HFFc6 (cell line): ENCODE measurements at regions not wholly inside any gene's neighbourhood (a gene's known extent, or its start where the extent isn't known, plus 50 kb on each side); places are given as distances from the start of the nearest gene placed in this dataset.

ENCODE experiments used
- DNase-seq: peaks from one replicate; pipeline ENCODE4 v3.0.0-alpha.2; 2018
- H3K27ac Mint-ChIP-seq: 2 replicates; pipeline ENCODE4 v1.8.0; 2020; ENCODE audit warnings: mild to moderate bottlenecking, mixed read lengths
- H3K27me3 Mint-ChIP-seq: 2 replicates; pipeline ENCODE4 v1.8.0; 2021; ENCODE audit warnings: mild to moderate bottlenecking, moderate library complexity, mixed read lengths; ENCODE audit not compliant: insufficient read depth
- H3K36me3 Mint-ChIP-seq: 2 replicates; pipeline ENCODE4 v1.8.0; 2021; ENCODE audit warnings: low read depth, mixed read lengths
- H3K4me1 Mint-ChIP-seq: 2 replicates; pipeline ENCODE4 v1.8.0; 2020; ENCODE audit warnings: low read depth, mixed read lengths
- H3K4me3 Mint-ChIP-seq: 2 replicates; pipeline ENCODE4 v1.8.0; 2020; ENCODE audit warnings: mild to moderate bottlenecking, moderate library complexity, mixed read lengths
- H3K9me3 Mint-ChIP-seq: 2 replicates; pipeline ENCODE4 v1.8.0; 2020; ENCODE audit warnings: mild to moderate bottlenecking, mixed read lengths
- CTCF ChIP-seq: fragments of 200-600 bp; sonication (generic); IDR thresholded peaks from 2 replicates; pipeline ENCODE4 v1.5.0; 2021; ENCODE audit warnings: antibody characterized with exemption, mild to moderate bottlenecking

GRCh38 chr6:159608961-159609651 is 83.9 kb downstream of the SOD2 start:
- DNase-seq, result peak; percentile 51
- no peak overlapping the region for H3K4me3 Mint-ChIP-seq
- no peaks in the 10 kb centered on the region for H3K36me3 Mint-ChIP-seq
- no peaks in the 10 kb centered on the region for H3K4me1 Mint-ChIP-seq
- H3K27me3 Mint-ChIP-seq, result peaks cover 4% of the 10 kb centered on the region; the same call in 1 of the 2 replicates
- H3K9me3 Mint-ChIP-seq, result no peaks in the 10 kb centered on the region
- peak; percentile 74 for TF ChIP-seq CTCF
- no peak overlapping the region for H3K27ac Mint-ChIP-seq

- TF ChIP-seq CTCF, result no peak
- DNase-seq, result peak; percentile 5
- Mint-ChIP-seq H3K27ac (no peak overlapping the region), H3K27me3 (peaks cover 9% of the 10 kb centered on the region), H3K4me1 (no peaks in the 10 kb centered on the region), H3K4me3 (no peak overlapping the region), H3K9me3 (no peaks in the 10 kb centered on the region), H3K36me3 (no peaks in the 10 kb centered on the region)
Measured at GRCh38 chr6:159606786-159607185, 86.3 kb downstream of the SOD2 start.

GRCh38 chr6:159604443-159604956 is 88.5 kb downstream of the SOD2 start:
- Mint-ChIP-seq H3K4me3 (no peak overlapping the region), H3K27me3 (peaks cover 17% of the 10 kb centered on the region), H3K27ac (no peak overlapping the region), H3K36me3 (no peaks in the 10 kb centered on the region), H3K4me1 (no peaks in the 10 kb centered on the region), H3K9me3 (no peaks in the 10 kb centered on the region)
- no peak for DNase-seq
- TF ChIP-seq CTCF, result no peak

GRCh38 chr6:159602431-159603041 is 90.5 kb downstream of the SOD2 start:
- Mint-ChIP-seq H3K4me1 (no peaks in the 10 kb centered on the region), H3K27ac (no peak overlapping the region), H3K4me3 (no peak overlapping the region), H3K36me3 (no peaks in the 10 kb centered on the region), H3K27me3 (peaks cover 13% of the 10 kb centered on the region), H3K9me3 (no peaks in the 10 kb centered on the region)
- no peak for TF ChIP-seq CTCF
- DNase-seq, result no peak

GRCh38 chr6:159601211-159601610 is 91.8 kb downstream of the SOD2 start:
- H3K27me3 Mint-ChIP-seq, result peaks cover 13% of the 10 kb centered on the region
- DNase-seq, result no peak
- H3K4me1 Mint-ChIP-seq, result peaks cover 3% of the 10 kb centered on the region
- H3K9me3 Mint-ChIP-seq, result no peaks in the 10 kb centered on the region
- H3K27ac Mint-ChIP-seq, result no peak overlapping the region
- H3K36me3 Mint-ChIP-seq, result no peaks in the 10 kb centered on the region
- no peak overlapping the region for H3K4me3 Mint-ChIP-seq
- no peak for TF ChIP-seq CTCF
